ENCODE measurements at regions not wholly inside any gene's neighbourhood (a gene's known extent, or its start where the extent isn't known, plus 50 kb on each side); places are given as distances from the start of the nearest gene placed in this dataset.

GRCh38 chr4:18397681-18398390, 376.3 kb upstream of the LCORL start:
- Histone ChIP-seq H3K79me2 (ENCODE audit: control insufficient read depth, low read length) (no peaks in the 10 kb centered on the region), H3K27ac (ENCODE audit: low read depth, low read length) (no peak overlapping the region), H3K9me2 (replicated peaks; ENCODE audit: control insufficient read depth, low read length) (no peaks in the 10 kb centered on the region), H3K4me2 (ENCODE audit: low read length) (no peak overlapping the region), H3K27me3 (ENCODE audit: control insufficient read depth, low read length) (no peaks in the 10 kb centered on the region), H3F3A (ENCODE audit: control insufficient read depth, insufficient read depth) (no peaks in the 10 kb centered on the region), H3K9me3 (ENCODE audit: control insufficient read depth, insufficient read depth, low read length) (no peaks in the 10 kb centered on the region), H4K20me1 (ENCODE audit: control insufficient read depth, insufficient read depth, low read depth, low read length) (no peaks in the 10 kb centered on the region), H3K4me1 (ENCODE audit: control insufficient read depth, low read length) (no peaks in the 10 kb centered on the region), H3K36me3 (ENCODE audit: control insufficient read depth, low read length) (no peaks in the 10 kb centered on the region), H3K4me3 (ENCODE audit: low read length) (no peak overlapping the region)
- no peak for TF ChIP-seq CTCF (IDR thresholded peaks at IDR 0.05; ENCODE audit: low read depth, low read length, poor library complexity, severe bottlenecking)
- no peak for TF ChIP-seq EZH2phosphoT487 (IDR thresholded peaks at IDR 0.05; ENCODE audit: borderline replicate concordance, low read length)

- Histone ChIP-seq H3K4me1 (ENCODE audit: control insufficient read depth, low read length) (no peaks in the 10 kb centered on the region), H3K9me3 (ENCODE audit: control insufficient read depth, insufficient read depth, low read length) (no peaks in the 10 kb centered on the region), H4K20me1 (ENCODE audit: control insufficient read depth, insufficient read depth, low read depth, low read length) (no peaks in the 10 kb centered on the region), H3K27ac (ENCODE audit: low read depth, low read length) (no peak overlapping the region), H3K79me2 (ENCODE audit: control insufficient read depth, low read length) (no peaks in the 10 kb centered on the region), H3F3A (ENCODE audit: control insufficient read depth, insufficient read depth) (no peaks in the 10 kb centered on the region), H3K36me3 (ENCODE audit: control insufficient read depth, low read length) (no peaks in the 10 kb centered on the region), H3K4me2 (ENCODE audit: low read length) (no peak overlapping the region), H3K27me3 (ENCODE audit: control insufficient read depth, low read length) (no peaks in the 10 kb centered on the region), H3K4me3 (ENCODE audit: low read length) (no peak overlapping the region), H3K9me2 (replicated peaks; ENCODE audit: control insufficient read depth, low read length) (no peaks in the 10 kb centered on the region)
- TF ChIP-seq CTCF (IDR thresholded peaks at IDR 0.05; ENCODE audit: low read depth, low read length, poor library complexity, severe bottlenecking), result no peak
- TF ChIP-seq EZH2phosphoT487 (IDR thresholded peaks at IDR 0.05; ENCODE audit: borderline replicate concordance, low read length), result no peak
Observed at GRCh38 chr4:18394656-18395055, 373.1 kb upstream of the LCORL start.

- Histone ChIP-seq H3K4me1 (ENCODE audit: control insufficient read depth, low read length) (no peaks in the 10 kb centered on the region), H3K27ac (ENCODE audit: low read depth, low read length) (no peak overlapping the region), H3K4me2 (ENCODE audit: low read length) (no peak overlapping the region), H3K27me3 (ENCODE audit: control insufficient read depth, low read length) (no peaks in the 10 kb centered on the region), H3K36me3 (ENCODE audit: control insufficient read depth, low read length) (no peaks in the 10 kb centered on the region), H4K20me1 (ENCODE audit: control insufficient read depth, insufficient read depth, low read depth, low read length) (no peaks in the 10 kb centered on the region), H3F3A (ENCODE audit: control insufficient read depth, insufficient read depth) (no peaks in the 10 kb centered on the region), H3K9me2 (replicated peaks; ENCODE audit: control insufficient read depth, low read length) (no peaks in the 10 kb centered on the region), H3K4me3 (ENCODE audit: low read length) (no peak overlapping the region), H3K9me3 (ENCODE audit: control insufficient read depth, insufficient read depth, low read length) (no peaks in the 10 kb centered on the region), H3K79me2 (ENCODE audit: control insufficient read depth, low read length) (no peaks in the 10 kb centered on the region)
- TF ChIP-seq EZH2phosphoT487 (IDR thresholded peaks at IDR 0.05; ENCODE audit: borderline replicate concordance, low read length) (no peak), CTCF (IDR thresholded peaks at IDR 0.05; ENCODE audit: low read depth, low read length, poor library complexity, severe bottlenecking) (no peak)
Observed at GRCh38 chr4:18391354-18391728, 369.8 kb upstream of the LCORL start.

Measured in DOHH2 (cell line).